K562 (cell line): ENCODE measurements at regions not wholly inside any gene's neighbourhood (a gene's known extent, or its start where the extent isn't known, plus 50 kb on each side); places are given as distances from the start of the nearest gene placed in this dataset.

Experiments used
- CBFA2T3 ChIP-seq: fragments of 450-650 bp; IDR thresholded peaks from 2 replicates; pipeline ENCODE4 v1.6.1; 2017
- CCNT2 ChIP-seq: IDR thresholded peaks from 2 replicates; pipeline ENCODE4 v1.6.1; 2011; ENCODE audit warnings: borderline replicate concordance, low read depth, mild to moderate bottlenecking, moderate library complexity, mixed read lengths, low read length; ENCODE audit not compliant: insufficient read length; ENCODE audit errors: extremely low read depth
- CREM ChIP-seq: IDR thresholded peaks from 2 replicates; pipeline ENCODE4 v1.6.1; 2014; ENCODE audit warnings: antibody characterized with exemption, low read depth
- ELF2 ChIP-seq: fragments of 250-450 bp; sonication (Bioruptor Pico); IDR thresholded peaks from 2 replicates; pipeline ENCODE4 v1.5.0; 2021; ENCODE audit warnings: mild to moderate bottlenecking
- L3MBTL2 ChIP-seq: fragments of 450-650 bp; IDR thresholded peaks from 2 replicates; pipeline ENCODE4 v1.6.1; 2016; ENCODE audit warnings: mild to moderate bottlenecking, moderate library complexity
- MYC ChIP-seq, 2 experiments: fragments of 250-450 bp in 1 of 2; sonication (Bioruptor Pico) in 1 of 2; IDR thresholded peaks; 2 replicates each; pipeline versions ENCODE4 v1.5.1 to v1.6.1; 2012 to 2021; ENCODE audit warnings: low read depth in 2 of 2, borderline replicate concordance in 1 of 2, improper control_type of control experiment in 1 of 2, low read length in 1 of 2, mild to moderate bottlenecking in 1 of 2, moderate library complexity in 1 of 2
- NR4A1 ChIP-seq, 2 experiments: fragments of 250-450 bp in 1 of 2; fragments of 450-650 bp in 1 of 2; sonication (Bioruptor Pico) in 1 of 2; IDR thresholded peaks; 2 replicates each; pipeline versions ENCODE4 v1.4.0 to v1.6.1; 2016 to 2020; ENCODE audit warnings: mild to moderate bottlenecking in 2 of 2, missing compliant biosample characterization in 1 of 2, missing genetic modification characterization in 1 of 2, moderate library complexity in 1 of 2
- RBFOX2 ChIP-seq: fragments of 200-400 bp; formaldehyde crosslinking; IDR thresholded peaks from 2 replicates; pipeline ENCODE4 v1.6.1; 2017; ENCODE audit warnings: low read depth, mild to moderate bottlenecking, low read length, moderate library complexity
- SOX6 ChIP-seq: fragments of 450-650 bp; IDR thresholded peaks from 2 replicates; pipeline ENCODE4 v1.6.1; 2014; ENCODE audit warnings: mild to moderate bottlenecking
- TF ChIP-seq, protein P1 (sequence below): fragments of 450-650 bp; IDR thresholded peaks from 2 replicates; pipeline ENCODE4 v1.6.1; 2017; ENCODE audit warnings: antibody characterized with exemption, mild to moderate bottlenecking
- TF ChIP-seq, protein P2 (sequence below): sonication (generic); formaldehyde crosslinking; IDR thresholded peaks from 2 replicates; pipeline ENCODE4 v1.8.1; 2023; ENCODE audit warnings: mild to moderate bottlenecking, missing genetic modification reagents, moderate library complexity
- TF ChIP-seq, protein P3 (sequence below): fragments of 450-650 bp; IDR thresholded peaks from 2 replicates; pipeline ENCODE4 v1.6.1; 2016; ENCODE audit warnings: missing biosample characterization, missing genetic modification characterization
- TF ChIP-seq, protein P4 (sequence below): fragments of 250-450 bp; sonication (Bioruptor Pico); IDR thresholded peaks from 2 replicates; pipeline ENCODE4 v1.5.0; 2021; ENCODE audit warnings: mild to moderate bottlenecking, moderate library complexity
- TF ChIP-seq, protein P5 (sequence below): sonication (generic); formaldehyde crosslinking; IDR thresholded peaks from 2 replicates; pipeline ENCODE4 v1.8.0; 2022; ENCODE audit warnings: mild to moderate bottlenecking, low read depth, missing genetic modification reagents

DNA sequence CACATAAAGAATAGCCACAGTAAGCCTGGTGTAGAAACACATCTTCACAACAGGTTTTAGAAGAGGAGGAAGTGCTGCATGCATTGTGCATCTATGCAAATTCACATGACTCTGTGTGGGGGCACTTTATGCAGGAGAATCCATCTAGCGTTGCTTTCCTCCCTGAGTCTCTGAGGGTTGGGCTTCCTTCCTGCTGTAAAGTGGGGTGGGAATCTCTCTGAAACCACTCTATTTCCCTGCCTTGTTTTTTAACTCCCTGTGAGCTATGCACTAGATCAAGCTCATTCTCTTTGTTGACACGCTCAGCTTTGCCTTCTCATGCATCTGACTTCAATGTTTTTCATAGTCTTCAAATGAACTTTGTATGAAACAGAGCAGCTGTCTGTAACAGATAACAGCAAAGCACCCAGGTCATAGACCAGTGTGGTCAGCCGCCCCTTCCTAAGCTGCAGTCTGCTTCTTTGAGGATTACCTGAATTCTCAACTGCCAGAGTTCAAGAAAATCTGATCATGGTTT, 102.7 kb upstream of the DPH5 start (continued):
- TF ChIP-seq ELF2 (CRISPR knock-in tag) = no peak
- TF ChIP-seq, protein P1, sequence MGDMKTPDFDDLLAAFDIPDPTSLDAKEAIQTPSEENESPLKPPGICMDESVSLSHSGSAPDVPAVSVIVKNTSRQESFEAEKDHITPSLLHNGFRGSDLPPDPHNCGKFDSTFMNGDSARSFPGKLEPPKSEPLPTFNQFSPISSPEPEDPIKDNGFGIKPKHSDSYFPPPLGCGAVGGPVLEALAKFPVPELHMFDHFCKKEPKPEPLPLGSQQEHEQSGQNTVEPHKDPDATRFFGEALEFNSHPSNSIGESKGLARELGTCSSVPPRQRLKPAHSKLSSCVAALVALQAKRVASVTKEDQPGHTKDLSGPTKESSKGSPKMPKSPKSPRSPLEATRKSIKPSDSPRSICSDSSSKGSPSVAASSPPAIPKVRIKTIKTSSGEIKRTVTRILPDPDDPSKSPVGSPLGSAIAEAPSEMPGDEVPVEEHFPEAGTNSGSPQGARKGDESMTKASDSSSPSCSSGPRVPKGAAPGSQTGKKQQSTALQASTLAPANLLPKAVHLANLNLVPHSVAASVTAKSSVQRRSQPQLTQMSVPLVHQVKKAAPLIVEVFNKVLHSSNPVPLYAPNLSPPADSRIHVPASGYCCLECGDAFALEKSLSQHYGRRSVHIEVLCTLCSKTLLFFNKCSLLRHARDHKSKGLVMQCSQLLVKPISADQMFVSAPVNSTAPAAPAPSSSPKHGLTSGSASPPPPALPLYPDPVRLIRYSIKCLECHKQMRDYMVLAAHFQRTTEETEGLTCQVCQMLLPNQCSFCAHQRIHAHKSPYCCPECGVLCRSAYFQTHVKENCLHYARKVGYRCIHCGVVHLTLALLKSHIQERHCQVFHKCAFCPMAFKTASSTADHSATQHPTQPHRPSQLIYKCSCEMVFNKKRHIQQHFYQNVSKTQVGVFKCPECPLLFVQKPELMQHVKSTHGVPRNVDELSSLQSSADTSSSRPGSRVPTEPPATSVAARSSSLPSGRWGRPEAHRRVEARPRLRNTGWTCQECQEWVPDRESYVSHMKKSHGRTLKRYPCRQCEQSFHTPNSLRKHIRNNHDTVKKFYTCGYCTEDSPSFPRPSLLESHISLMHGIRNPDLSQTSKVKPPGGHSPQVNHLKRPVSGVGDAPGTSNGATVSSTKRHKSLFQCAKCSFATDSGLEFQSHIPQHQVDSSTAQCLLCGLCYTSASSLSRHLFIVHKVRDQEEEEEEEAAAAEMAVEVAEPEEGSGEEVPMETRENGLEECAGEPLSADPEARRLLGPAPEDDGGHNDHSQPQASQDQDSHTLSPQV = no peak
- no peak for TF ChIP-seq RBFOX2
- TF ChIP-seq CCNT2 = peak; percentile 74
- TF ChIP-seq, protein P2, sequence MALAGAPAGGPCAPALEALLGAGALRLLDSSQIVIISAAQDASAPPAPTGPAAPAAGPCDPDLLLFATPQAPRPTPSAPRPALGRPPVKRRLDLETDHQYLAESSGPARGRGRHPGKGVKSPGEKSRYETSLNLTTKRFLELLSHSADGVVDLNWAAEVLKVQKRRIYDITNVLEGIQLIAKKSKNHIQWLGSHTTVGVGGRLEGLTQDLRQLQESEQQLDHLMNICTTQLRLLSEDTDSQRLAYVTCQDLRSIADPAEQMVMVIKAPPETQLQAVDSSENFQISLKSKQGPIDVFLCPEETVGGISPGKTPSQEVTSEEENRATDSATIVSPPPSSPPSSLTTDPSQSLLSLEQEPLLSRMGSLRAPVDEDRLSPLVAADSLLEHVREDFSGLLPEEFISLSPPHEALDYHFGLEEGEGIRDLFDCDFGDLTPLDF (CRISPR knock-in tag) = no peak
- peak; percentile 44; the same call in 1 of the 2 replicates for TF ChIP-seq L3MBTL2
- TF ChIP-seq SOX6 = peak; percentile 89
- TF ChIP-seq CREM = peak; percentile 71
- TF ChIP-seq, protein P3, sequence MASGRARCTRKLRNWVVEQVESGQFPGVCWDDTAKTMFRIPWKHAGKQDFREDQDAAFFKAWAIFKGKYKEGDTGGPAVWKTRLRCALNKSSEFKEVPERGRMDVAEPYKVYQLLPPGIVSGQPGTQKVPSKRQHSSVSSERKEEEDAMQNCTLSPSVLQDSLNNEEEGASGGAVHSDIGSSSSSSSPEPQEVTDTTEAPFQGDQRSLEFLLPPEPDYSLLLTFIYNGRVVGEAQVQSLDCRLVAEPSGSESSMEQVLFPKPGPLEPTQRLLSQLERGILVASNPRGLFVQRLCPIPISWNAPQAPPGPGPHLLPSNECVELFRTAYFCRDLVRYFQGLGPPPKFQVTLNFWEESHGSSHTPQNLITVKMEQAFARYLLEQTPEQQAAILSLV = no peak
- 0 out of 2 replicates have a peak, but pooled peaks have one; percentile 12 for TF ChIP-seq MYC (IDR thresholded peaks at IDR 0.05; ENCODE audit: low read depth, low read length)
- TF ChIP-seq MYC (CRISPR knock-in tag; IDR thresholded peaks at IDR 0.05; ENCODE audit: borderline replicate concordance, low read depth) = no peak
- no peak for TF ChIP-seq NR4A1 (CRISPR knock-in tag; IDR thresholded peaks at IDR 0.05)
- no peak for TF ChIP-seq NR4A1 (tag; IDR thresholded peaks at IDR 0.05)
- TF ChIP-seq, protein P4, sequence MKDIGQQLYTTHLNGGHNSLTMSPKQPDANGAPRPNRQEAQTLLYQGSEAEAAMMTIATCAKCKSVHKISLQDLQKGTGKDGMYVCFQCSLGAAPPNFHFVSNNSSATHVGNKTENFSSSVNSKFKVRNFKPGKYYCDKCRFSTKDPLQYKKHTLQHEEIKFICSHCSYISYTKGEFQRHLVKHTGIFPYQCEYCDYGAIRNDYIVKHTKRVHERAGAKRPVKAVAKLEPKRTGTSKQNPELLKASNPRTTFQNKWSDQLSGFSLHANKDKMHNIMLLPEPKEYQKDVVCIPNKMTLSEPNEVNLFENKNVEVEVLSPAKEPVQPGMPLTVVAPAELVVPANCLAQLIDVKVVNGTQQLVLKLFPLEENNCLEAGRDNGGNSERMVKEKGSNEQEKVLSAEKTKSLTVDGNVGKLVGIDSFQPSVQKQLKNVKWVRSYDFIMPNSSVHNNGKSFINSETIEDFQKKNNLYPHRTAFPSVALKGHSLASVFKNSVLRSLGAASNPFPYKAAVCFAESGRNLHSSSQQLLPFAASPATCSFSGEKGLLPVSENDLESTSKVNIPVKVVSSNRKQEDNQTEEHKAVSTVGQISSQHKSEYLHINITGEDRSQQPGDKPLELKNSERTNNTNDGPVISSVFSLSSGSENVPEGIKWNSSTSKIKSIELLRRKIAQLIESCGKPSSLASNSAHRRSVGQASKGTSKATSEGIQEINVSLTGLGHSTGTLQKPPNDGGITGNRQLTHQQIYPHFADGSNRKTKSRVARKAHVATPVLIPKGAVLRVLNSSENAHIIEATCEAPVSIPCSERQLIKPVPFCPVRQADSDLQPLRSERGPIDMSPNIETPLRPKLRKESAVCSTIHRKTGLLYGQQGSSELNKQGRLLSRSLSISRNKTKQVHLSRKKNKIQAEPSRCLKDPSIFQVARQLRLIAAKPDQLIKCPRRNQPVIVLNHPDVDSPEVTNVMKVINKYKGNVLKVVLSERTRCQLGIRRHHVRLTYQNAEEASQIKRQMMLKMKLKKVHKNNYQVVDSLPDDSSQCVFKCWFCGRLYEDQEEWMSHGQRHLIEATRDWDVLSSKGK (CRISPR knock-in tag) = no peak
- TF ChIP-seq, protein P5, sequence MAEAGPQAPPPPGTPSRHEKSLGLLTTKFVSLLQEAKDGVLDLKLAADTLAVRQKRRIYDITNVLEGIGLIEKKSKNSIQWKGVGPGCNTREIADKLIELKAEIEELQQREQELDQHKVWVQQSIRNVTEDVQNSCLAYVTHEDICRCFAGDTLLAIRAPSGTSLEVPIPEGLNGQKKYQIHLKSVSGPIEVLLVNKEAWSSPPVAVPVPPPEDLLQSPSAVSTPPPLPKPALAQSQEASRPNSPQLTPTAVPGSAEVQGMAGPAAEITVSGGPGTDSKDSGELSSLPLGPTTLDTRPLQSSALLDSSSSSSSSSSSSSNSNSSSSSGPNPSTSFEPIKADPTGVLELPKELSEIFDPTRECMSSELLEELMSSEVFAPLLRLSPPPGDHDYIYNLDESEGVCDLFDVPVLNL (CRISPR knock-in tag) = no peak
- TF ChIP-seq CBFA2T3 = peak; percentile 96
